ENCODE measurements at regions not wholly inside any gene's neighbourhood (a gene's known extent, or its start where the extent isn't known, plus 50 kb on each side); places are given as distances from the start of the nearest gene placed in this dataset.
"Not testable (repeated sequence)": the region's sequence is repeated elsewhere in the genome, so short reads cannot be mapped to it uniquely, and the experiment has no call there.

- ATAC-seq = peak; percentile 67
These were observed 133.6 kb upstream of the XPO1 start for GRCh38 chr2:61671561-61672315.

- peak; percentile 86 for ATAC-seq
These were observed 132.7 kb upstream of the XPO1 start for GRCh38 chr2:61670591-61671501.

- ATAC-seq = no peak
These were observed 126.0 kb upstream of the XPO1 start for GRCh38 chr2:61664190-61664589.

- no peak for ATAC-seq
These were observed 124.8 kb upstream of the XPO1 start for GRCh38 chr2:61662990-61663389.

- ATAC-seq = peak; percentile 10
These were observed 122.6 kb upstream of the XPO1 start for GRCh38 chr2:61660511-61661388.

- ATAC-seq = peak; percentile 57
These were observed 121.0 kb upstream of the XPO1 start for GRCh38 chr2:61658841-61659780.

GRCh38 chr2:61649946-61650345, 111.8 kb upstream of the XPO1 start:
- not testable (repeated sequence) for ATAC-seq

- no peak for ATAC-seq
These were observed 110.9 kb upstream of the XPO1 start for GRCh38 chr2:61649021-61649420.

GRCh38 chr2:61647044-61647443, 108.9 kb upstream of the XPO1 start:
- no peak for ATAC-seq

- no peak for ATAC-seq
These were observed 107.8 kb upstream of the XPO1 start for GRCh38 chr2:61645911-61646310.

- ATAC-seq = not testable (repeated sequence)
These were observed 105.0 kb upstream of the XPO1 start for GRCh38 chr2:61643153-61643552.

- ATAC-seq = no peak
These were observed 102.2 kb upstream of the XPO1 start for GRCh38 chr2:61640406-61640805.

- no peak for ATAC-seq
These were observed 101.6 kb upstream of the XPO1 start for GRCh38 chr2:61639721-61640120.

- no peak for ATAC-seq
These were observed 98.5 kb upstream of the XPO1 start for GRCh38 chr2:61636686-61637085.

GRCh38 chr2:61634512-61634911, 96.4 kb upstream of the XPO1 start:
- no peak for ATAC-seq

GRCh38 chr2:61633250-61633649, 95.1 kb upstream of the XPO1 start:
- no peak for ATAC-seq

GRCh38 chr2:61632276-61633169, 94.4 kb upstream of the XPO1 start:
- ATAC-seq = no peak

- ATAC-seq = no peak
These were observed 93.2 kb upstream of the XPO1 start for GRCh38 chr2:61631321-61631720.

- no peak for ATAC-seq
These were observed 88.7 kb upstream of the XPO1 start for GRCh38 chr2:61626827-61627226.

GRCh38 chr2:61623747-61624146, 85.6 kb upstream of the XPO1 start:
- ATAC-seq = no peak

Measured in esophagus mucosa (tissue), 1 donor.